ENCODE measurements at regions not wholly inside any gene's neighbourhood (a gene's known extent, or its start where the extent isn't known, plus 50 kb on each side); places are given as distances from the start of the nearest gene placed in this dataset.

DNA sequence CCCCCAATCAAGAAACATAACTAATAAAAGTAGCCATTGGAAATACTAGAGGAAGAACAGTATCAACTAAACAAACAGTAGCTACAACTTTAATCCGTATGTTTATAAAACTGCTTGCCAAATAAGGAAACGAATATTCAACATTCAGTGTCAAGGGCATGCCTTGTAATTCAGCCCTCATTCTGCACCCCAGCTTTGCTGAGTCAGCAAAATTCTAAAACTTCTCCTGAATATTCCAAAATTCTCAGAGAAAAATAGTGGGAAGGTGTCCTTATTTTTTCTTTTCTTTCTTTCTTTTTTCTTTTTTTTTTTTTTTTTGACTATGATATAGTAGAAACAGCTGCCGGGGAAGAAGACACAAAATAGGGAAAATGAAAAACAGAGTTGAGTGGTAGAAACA is 344.8 kb upstream of the MAGEC2 start:
- no peak for TF ChIP-seq CTCF (IDR thresholded peaks at IDR 0.05)
- no peak for TF ChIP-seq POLR2A (IDR thresholded peaks at IDR 0.05)
